Osteocyte (in vitro differentiated cells): ENCODE measurements at regions not wholly inside any gene's neighbourhood (a gene's known extent, or its start where the extent isn't known, plus 50 kb on each side); places are given as distances from the start of the nearest gene placed in this dataset.

ENCODE experiments used
- DNase-seq: peaks from one replicate; pipeline ENCODE4 v3.0.0; 2021; ENCODE audit warnings: mixed read lengths; ENCODE audit not compliant: unreplicated experiment; ENCODE audit errors: extremely low spot score
- H3K27ac Mint-ChIP-seq: one replicate; pipeline ENCODE4 v1.8.0; 2021; ENCODE audit warnings: mild to moderate bottlenecking, mixed read lengths; ENCODE audit not compliant: unreplicated experiment
- H3K27me3 Mint-ChIP-seq: one replicate; pipeline ENCODE4 v1.8.0; 2021; ENCODE audit warnings: mixed read lengths; ENCODE audit not compliant: unreplicated experiment
- H3K36me3 Mint-ChIP-seq: one replicate; pipeline ENCODE4 v1.8.0; 2021; ENCODE audit warnings: mixed read lengths; ENCODE audit not compliant: unreplicated experiment
- H3K4me1 Mint-ChIP-seq: one replicate; pipeline ENCODE4 v1.8.0; 2021; ENCODE audit warnings: mixed read lengths; ENCODE audit not compliant: unreplicated experiment
- H3K4me3 Mint-ChIP-seq: one replicate; pipeline ENCODE4 v1.8.0; 2021; ENCODE audit warnings: mild to moderate bottlenecking, moderate library complexity, mixed read lengths; ENCODE audit not compliant: unreplicated experiment
- H3K9me3 Mint-ChIP-seq: one replicate; pipeline ENCODE4 v1.8.0; 2021; ENCODE audit warnings: mixed read lengths; ENCODE audit not compliant: unreplicated experiment
- TF ChIP-seq, protein P1 (sequence below): fragments of 200-600 bp; sonication (generic); IDR thresholded peaks from 2 replicates; pipeline ENCODE4 v1.5.0; 2021; ENCODE audit warnings: antibody characterized with exemption, mild to moderate bottlenecking, moderate library complexity

DNA sequence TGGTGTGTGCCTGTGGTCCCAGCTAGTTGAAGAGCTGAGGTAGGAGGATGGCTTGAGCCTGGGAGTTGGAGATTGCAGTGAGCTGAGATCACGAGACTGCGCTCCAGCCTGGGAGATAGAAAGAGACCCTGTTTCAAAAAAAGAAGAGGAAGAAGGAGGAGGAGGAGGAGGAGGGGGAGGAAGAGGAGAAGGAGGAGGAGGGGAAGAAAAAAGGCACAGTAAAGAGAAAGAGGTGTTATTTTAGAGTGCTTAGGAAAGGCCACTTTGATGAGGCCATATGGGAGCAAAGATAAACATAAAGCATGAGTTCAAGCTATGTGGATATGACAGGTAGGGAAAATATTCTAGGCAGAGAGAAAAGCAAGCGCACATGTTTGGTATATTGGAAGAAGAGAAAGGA is 154.1 kb upstream of the BTG1 start:
- Mint-ChIP-seq H3K4me1 (peaks cover 22% of the 10 kb centered on the region), H3K27ac (no peak overlapping the region), H3K27me3 (no peaks in the 10 kb centered on the region)

DNA sequence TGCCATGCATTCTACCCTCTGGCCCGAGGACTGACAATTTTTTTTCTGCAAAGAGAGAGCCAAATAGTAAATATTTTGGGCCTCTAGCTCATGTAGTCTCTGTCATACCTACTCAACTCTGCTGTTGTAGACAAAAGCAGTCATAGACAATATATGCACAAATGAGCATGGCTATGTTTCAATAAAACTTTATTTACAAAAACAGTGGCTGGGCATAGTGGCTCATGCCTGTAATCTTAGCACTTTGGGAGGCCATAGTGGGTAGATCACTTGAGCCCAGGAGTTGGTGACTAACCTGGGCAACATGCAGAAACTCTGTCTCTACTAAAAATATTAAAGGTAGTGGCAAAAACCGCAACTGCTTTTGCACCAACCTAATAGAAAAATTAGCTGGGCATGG is 153.7 kb upstream of the BTG1 start:
- Mint-ChIP-seq H3K9me3 (no peaks in the 10 kb centered on the region), H3K4me1 (peaks cover 18% of the 10 kb centered on the region), H3K36me3 (no peaks in the 10 kb centered on the region), H3K27ac (no peak overlapping the region), H3K4me3 (no peak overlapping the region), H3K27me3 (no peaks in the 10 kb centered on the region)
- TF ChIP-seq, protein P1, sequence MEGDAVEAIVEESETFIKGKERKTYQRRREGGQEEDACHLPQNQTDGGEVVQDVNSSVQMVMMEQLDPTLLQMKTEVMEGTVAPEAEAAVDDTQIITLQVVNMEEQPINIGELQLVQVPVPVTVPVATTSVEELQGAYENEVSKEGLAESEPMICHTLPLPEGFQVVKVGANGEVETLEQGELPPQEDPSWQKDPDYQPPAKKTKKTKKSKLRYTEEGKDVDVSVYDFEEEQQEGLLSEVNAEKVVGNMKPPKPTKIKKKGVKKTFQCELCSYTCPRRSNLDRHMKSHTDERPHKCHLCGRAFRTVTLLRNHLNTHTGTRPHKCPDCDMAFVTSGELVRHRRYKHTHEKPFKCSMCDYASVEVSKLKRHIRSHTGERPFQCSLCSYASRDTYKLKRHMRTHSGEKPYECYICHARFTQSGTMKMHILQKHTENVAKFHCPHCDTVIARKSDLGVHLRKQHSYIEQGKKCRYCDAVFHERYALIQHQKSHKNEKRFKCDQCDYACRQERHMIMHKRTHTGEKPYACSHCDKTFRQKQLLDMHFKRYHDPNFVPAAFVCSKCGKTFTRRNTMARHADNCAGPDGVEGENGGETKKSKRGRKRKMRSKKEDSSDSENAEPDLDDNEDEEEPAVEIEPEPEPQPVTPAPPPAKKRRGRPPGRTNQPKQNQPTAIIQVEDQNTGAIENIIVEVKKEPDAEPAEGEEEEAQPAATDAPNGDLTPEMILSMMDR = no peak
- no peak for DNase-seq

More for the DNA sequence above, 154.1 kb upstream of the BTG1 start:
- Mint-ChIP-seq H3K9me3 (no peaks in the 10 kb centered on the region), H3K36me3 (no peaks in the 10 kb centered on the region), H3K4me3 (no peak overlapping the region)
- DNase-seq = no peak
- TF ChIP-seq, protein P1 = no peak

DNA sequence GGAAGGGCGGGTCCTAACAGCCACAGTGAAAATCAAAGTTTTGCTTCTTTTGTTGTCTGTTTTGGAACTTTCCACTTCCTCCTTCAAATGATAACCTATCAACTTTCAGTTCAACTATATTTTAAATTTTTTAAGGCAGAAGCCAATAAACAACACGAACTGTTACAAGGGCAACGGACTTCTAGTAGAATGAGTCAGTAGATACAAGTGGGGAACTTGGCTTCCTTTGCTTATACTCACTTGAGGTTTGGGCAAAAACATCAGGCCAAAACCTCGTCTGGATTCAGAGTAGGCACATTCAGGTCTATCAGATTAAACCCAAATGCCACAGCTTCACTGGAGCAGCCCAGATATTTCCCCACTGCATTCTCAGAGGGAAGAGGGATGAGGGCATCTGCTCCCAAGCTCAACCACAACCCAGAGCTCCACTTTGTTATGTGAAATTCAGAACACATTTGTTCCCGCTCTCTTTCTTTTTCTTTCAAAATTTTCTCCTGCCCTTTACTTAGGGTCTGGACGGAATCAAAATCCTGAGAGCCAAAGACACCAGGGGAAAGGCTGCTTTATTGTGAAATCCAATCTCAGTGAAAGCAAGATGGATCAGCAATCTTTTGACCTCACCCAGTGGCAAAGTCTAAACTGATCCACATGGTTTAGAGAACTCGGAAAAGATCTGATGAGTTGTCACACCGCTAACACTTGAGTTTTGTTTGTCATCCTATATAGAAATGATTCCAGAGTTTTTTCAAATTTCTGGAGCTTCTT is 152.5 kb upstream of the BTG1 start:
- no peak overlapping the region for H3K27ac Mint-ChIP-seq
- peaks cover 7% of the 10 kb centered on the region for H3K4me1 Mint-ChIP-seq
- no peaks in the 10 kb centered on the region for H3K9me3 Mint-ChIP-seq
- no peaks in the 10 kb centered on the region for H3K27me3 Mint-ChIP-seq
- no peaks in the 10 kb centered on the region for H3K36me3 Mint-ChIP-seq
- DNase-seq = no peak
- H3K4me3 Mint-ChIP-seq = no peak overlapping the region
- TF ChIP-seq, protein P1 = no peak

DNA sequence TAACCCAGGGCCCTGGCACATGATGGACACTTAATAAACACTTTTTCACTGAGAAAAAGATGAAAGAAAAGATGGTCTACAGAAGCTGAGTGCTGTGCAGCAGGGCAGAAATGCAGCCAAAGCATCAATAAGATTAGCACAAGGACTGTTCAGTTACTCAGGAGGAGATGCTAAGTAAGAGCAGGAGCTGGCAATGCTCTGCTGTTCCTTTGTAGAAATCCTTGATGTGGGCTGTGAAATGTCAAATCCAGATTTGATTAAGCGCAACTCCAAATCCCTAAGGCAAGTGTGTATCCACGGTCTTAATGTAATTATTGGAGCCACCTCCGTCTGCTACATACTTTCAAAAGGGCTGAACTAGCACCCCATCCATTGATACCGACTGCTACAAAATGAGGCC is 151.8 kb upstream of the BTG1 start:
- DNase-seq = no peak
- peaks cover 2% of the 10 kb centered on the region for H3K4me1 Mint-ChIP-seq
- H3K4me3 Mint-ChIP-seq = no peak overlapping the region
- H3K27me3 Mint-ChIP-seq = no peaks in the 10 kb centered on the region
- H3K27ac Mint-ChIP-seq = no peak overlapping the region
- H3K36me3 Mint-ChIP-seq = no peaks in the 10 kb centered on the region
- H3K9me3 Mint-ChIP-seq = peaks cover under 1% of the 10 kb centered on the region
- TF ChIP-seq, protein P1 = no peak

DNA sequence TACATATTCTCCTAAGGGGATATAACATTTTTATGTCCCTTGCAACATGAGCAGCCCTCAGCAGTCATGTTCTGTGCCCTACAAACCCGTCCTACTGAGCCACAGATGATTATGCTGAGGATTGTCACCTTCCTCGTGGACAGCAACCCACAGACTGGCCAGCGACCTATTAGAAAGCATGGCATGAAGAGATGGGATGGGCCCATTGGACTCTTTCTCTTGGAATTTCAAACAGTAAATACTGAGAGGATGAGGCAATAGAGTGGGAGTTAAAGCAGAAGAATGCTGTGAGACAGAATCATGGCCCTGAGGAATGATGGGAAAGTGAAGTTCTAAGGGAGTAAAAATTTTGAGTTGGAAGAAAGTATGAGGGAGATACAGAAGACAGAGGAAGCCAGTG is 149.9 kb upstream of the BTG1 start:
- Mint-ChIP-seq H3K9me3 (peaks cover 5% of the 10 kb centered on the region), H3K27ac (no peak overlapping the region), H3K36me3 (no peaks in the 10 kb centered on the region), H3K4me1 (peaks cover 6% of the 10 kb centered on the region), H3K27me3 (no peaks in the 10 kb centered on the region), H3K4me3 (no peak overlapping the region)
- DNase-seq = no peak
- TF ChIP-seq, protein P1 = no peak
